H1 (cell line): ENCODE measurements at regions not wholly inside any gene's neighbourhood (a gene's known extent, or its start where the extent isn't known, plus 50 kb on each side); places are given as distances from the start of the nearest gene placed in this dataset.

ENCODE experiments used
- CTCF ChIA-PET: fragments of 300-600 bp; sonication (Branson Sonifier 250); formaldehyde crosslinking; loops from one replicate; lab custom pipeline; 2021; ENCODE audit not compliant: partially characterized antibody; lab: Charles Lee
- POLR2A ChIA-PET: fragments of 300-600 bp; sonication (Branson Sonifier 250); formaldehyde crosslinking; loops from one replicate; lab custom pipeline; 2021; ENCODE audit warnings: inconsistent platforms; ENCODE audit not compliant: partially characterized antibody; lab: Charles Lee
- DNase-seq, 2 experiments: peaks; one replicate each; pipeline versions ENCODE4 v3.0.0 to v3.0.0-alpha.2; 2010 to 2022; ENCODE audit warnings: low spot score in 2 of 2, low read depth in 1 of 2, mixed read lengths in 1 of 2
- FAIRE-seq: peaks from 2 replicates; lab custom pipeline; 2011; peaks lifted over from hg19 to GRCh38; lab: Jason Lieb, UNC
- H2AFZ ChIP-seq: 2 replicates; pipeline ENCODE4 v1.8.1; 2012; ENCODE audit warnings: low read length, inconsistent platforms
- H2AK5ac ChIP-seq: 2 replicates; pipeline ENCODE4 v1.6.1; 2013; ENCODE audit warnings: low read depth, low read length
- H2BK120ac ChIP-seq: replicated peaks from 2 replicates; pipeline ENCODE3; 2013; ENCODE audit warnings: low read depth, low read length, inconsistent platforms
- H2BK12ac ChIP-seq: 2 replicates; pipeline ENCODE4 v1.6.1; 2013; ENCODE audit warnings: low read depth, low read length
- H2BK15ac ChIP-seq: 2 replicates; pipeline ENCODE4 v1.6.1; 2013; ENCODE audit warnings: low read length
- H2BK20ac ChIP-seq: 2 replicates; pipeline ENCODE4 v1.6.1; 2013; ENCODE audit warnings: low read length
- H2BK5ac ChIP-seq: 2 replicates; pipeline ENCODE4 v1.6.1; 2013; ENCODE audit warnings: low read depth, low read length
- H3K14ac ChIP-seq: 2 replicates; pipeline ENCODE4 v1.6.1; 2013; ENCODE audit warnings: inconsistent platforms; ENCODE audit not compliant: insufficient read length
- H3K18ac ChIP-seq: 2 replicates; pipeline ENCODE4 v1.6.1; 2013; ENCODE audit warnings: low read length; ENCODE audit errors: extremely low read depth
- H3K23ac ChIP-seq: 2 replicates; pipeline ENCODE4 v1.6.1; 2013; ENCODE audit warnings: inconsistent platforms; ENCODE audit not compliant: insufficient read length
- H3K23me2 ChIP-seq: 2 replicates; pipeline ENCODE4 v1.6.1; 2013; ENCODE audit warnings: low read depth, low read length
- H3K27ac ChIP-seq: 2 replicates; pipeline ENCODE4 v1.6.1; 2011; ENCODE audit warnings: low read depth, low read length, inconsistent platforms
- H3K27me3 ChIP-seq, 4 experiments: replicated peaks in 1 of 4; 1 replicate in 1 of 4; 2 replicates in 3 of 4; pipeline versions ENCODE4 v1.6.1 to v1.8.1; 2011 to 2013; ENCODE audit warnings: low read length in 3 of 4, mild to moderate bottlenecking in 3 of 4, inconsistent platforms in 2 of 4, mixed read lengths in 2 of 4, moderate library complexity in 1 of 4; ENCODE audit not compliant: control insufficient read depth in 3 of 4, insufficient read depth in 3 of 4; ENCODE audit errors: extremely low read depth in 1 of 4
- H3K36me3 ChIP-seq, 4 experiments: 2 replicates each; pipeline versions ENCODE4 v1.6.1 to v1.8.1; 2011 to 2013; ENCODE audit warnings: mild to moderate bottlenecking in 4 of 4, low read length in 3 of 4, moderate library complexity in 2 of 4, control low read depth in 1 of 4, inconsistent platforms in 1 of 4; ENCODE audit not compliant: insufficient read depth in 4 of 4, control insufficient read depth in 2 of 4
- H3K4ac ChIP-seq: replicated peaks from 2 replicates; pipeline ENCODE3; 2013; ENCODE audit warnings: low read length, low read depth, mixed read lengths, inconsistent platforms; ENCODE audit not compliant: insufficient read length
- H3K4me1 ChIP-seq, 4 experiments: replicated peaks in 1 of 4; 1 replicate in 1 of 4; 2 replicates in 3 of 4; pipeline versions ENCODE4 v1.6.1 to v1.8.1; 2011 to 2013; ENCODE audit warnings: low read length in 3 of 4, inconsistent platforms in 2 of 4, mixed read lengths in 1 of 4; ENCODE audit not compliant: insufficient read depth in 4 of 4, control insufficient read depth in 3 of 4
- H3K4me2 ChIP-seq, 2 experiments: 2 replicates each; pipeline versions ENCODE4 v1.6.1 to v1.8.1; 2011 to 2013; ENCODE audit warnings: low read depth in 2 of 2, low read length in 2 of 2, control low read depth in 1 of 2, inconsistent platforms in 1 of 2, mild to moderate bottlenecking in 1 of 2; ENCODE audit not compliant: insufficient read depth in 1 of 2
- H3K4me3 ChIP-seq, 4 experiments: fragments of 200-600, 300-600 bp in 1 of 4; sonication (generic), shearing (Covaris generic), sonication (Bioruptor Twin) in 1 of 4; 2 replicates each; pipeline versions ENCODE4 v1.5.1 to v1.8.1; 2011 to 2016; ENCODE audit warnings: low read length in 4 of 4, low read depth in 3 of 4, control low read depth in 2 of 4, inconsistent platforms in 2 of 4, mild to moderate bottlenecking in 2 of 4, mixed read lengths in 1 of 4, moderate library complexity in 1 of 4; ENCODE audit not compliant: insufficient read depth in 2 of 4; ENCODE audit errors: extremely low read depth in 1 of 4
- H3K56ac ChIP-seq: replicated peaks from 2 replicates; pipeline ENCODE3; 2013; ENCODE audit warnings: low read depth, mild to moderate bottlenecking, mixed read lengths, low read length, inconsistent platforms; ENCODE audit not compliant: insufficient read length
- H3K79me1 ChIP-seq: 2 replicates; pipeline ENCODE4 v1.6.1; 2013; ENCODE audit warnings: low read depth, low read length, control low read depth
- H3K79me2 ChIP-seq, 2 experiments: 2 replicates each; pipeline versions ENCODE4 v1.6.1 to v1.8.1; 2012 to 2013; ENCODE audit warnings: low read length in 2 of 2, mild to moderate bottlenecking in 2 of 2, inconsistent platforms in 1 of 2; ENCODE audit not compliant: insufficient read depth in 2 of 2, control insufficient read depth in 1 of 2
- H3K9ac ChIP-seq, 4 experiments: replicated peaks in 1 of 4; 1 replicate in 1 of 4; 2 replicates in 3 of 4; pipeline versions ENCODE4 v1.6.1 to v1.8.1; 2011 to 2013; ENCODE audit warnings: low read depth in 3 of 4, low read length in 3 of 4, control low read depth in 2 of 4, mild to moderate bottlenecking in 2 of 4, moderate library complexity in 2 of 4, inconsistent platforms in 1 of 4; ENCODE audit errors: extremely low read depth in 1 of 4
- H3K9me3 ChIP-seq, 2 experiments: 2 replicates each; pipeline versions ENCODE4 v1.6.1 to v1.8.1; 2012 to 2013; ENCODE audit warnings: mild to moderate bottlenecking in 2 of 2, moderate library complexity in 2 of 2, control low read depth in 1 of 2, inconsistent platforms in 1 of 2, low read depth in 1 of 2, low read length in 1 of 2, mixed read lengths in 1 of 2; ENCODE audit not compliant: insufficient read depth in 2 of 2
- H4K20me1 ChIP-seq, 2 experiments: replicated peaks in 1 of 2; 2 replicates each; pipeline versions ENCODE3 to v1.8.1; 2011 to 2013; ENCODE audit warnings: inconsistent platforms in 2 of 2, low read length in 2 of 2, mild to moderate bottlenecking in 1 of 2; ENCODE audit not compliant: insufficient read depth in 2 of 2, control insufficient read depth in 1 of 2
- H4K5ac ChIP-seq: 2 replicates; pipeline ENCODE4 v1.6.1; 2013; ENCODE audit warnings: low read length, low read depth, mixed read lengths, inconsistent platforms; ENCODE audit not compliant: insufficient read length
- H4K8ac ChIP-seq: 2 replicates; pipeline ENCODE4 v1.8.0; 2013; ENCODE audit warnings: mild to moderate bottlenecking, moderate library complexity, low read length, inconsistent platforms; ENCODE audit not compliant: insufficient read depth; ENCODE audit errors: extremely low read depth
- H4K91ac ChIP-seq: replicated peaks from 2 replicates; pipeline ENCODE3; 2013; ENCODE audit warnings: low read length, mixed read lengths, inconsistent platforms; ENCODE audit not compliant: insufficient read length
- EP300 ChIP-seq, 2 experiments: IDR thresholded peaks; 1 replicate in 1 of 2; 2 replicates in 1 of 2; pipeline ENCODE4 v1.6.1; 2011 to 2012; ENCODE audit warnings: low read depth in 2 of 2, low read length in 2 of 2, mild to moderate bottlenecking in 2 of 2, borderline replicate concordance in 1 of 2, inconsistent platforms in 1 of 2, moderate library complexity in 1 of 2
- GTF2F1 ChIP-seq: IDR thresholded peaks from 2 replicates; pipeline ENCODE4 v1.6.1; 2012; ENCODE audit warnings: low read depth, low read length, improper control_type of control experiment, borderline replicate concordance
- KDM1A ChIP-seq: fragments of 200-600, 300-600 bp; sonication (generic); IDR thresholded peaks from 2 replicates; pipeline ENCODE4 v1.7.1; 2016; ENCODE audit warnings: mild to moderate bottlenecking, low read length, borderline replicate concordance
- NRF1 ChIP-seq: IDR thresholded peaks from 2 replicates; pipeline ENCODE4 v1.6.1; 2011; ENCODE audit warnings: mild to moderate bottlenecking, low read depth, low read length, improper control_type of control experiment
- POLR2A ChIP-seq, 2 experiments: IDR thresholded peaks; 1 replicate in 1 of 2; 2 replicates in 1 of 2; pipeline ENCODE4 v1.6.1; 2011; ENCODE audit warnings: low read depth in 2 of 2, low read length in 2 of 2, mild to moderate bottlenecking in 2 of 2; ENCODE audit errors: control extremely low read depth in 1 of 2
- RBBP5 ChIP-seq: IDR thresholded peaks from 2 replicates; pipeline ENCODE4 v1.7.1; 2012; ENCODE audit warnings: low read depth, mild to moderate bottlenecking, inconsistent platforms, low read length, moderate library complexity, borderline replicate concordance
- RXRA ChIP-seq: IDR thresholded peaks from 2 replicates; pipeline ENCODE4 v1.6.1; 2011; ENCODE audit warnings: low read depth, mild to moderate bottlenecking, low read length, moderate library complexity; ENCODE audit not compliant: insufficient read depth
- SIX5 ChIP-seq: IDR thresholded peaks from 2 replicates; pipeline ENCODE4 v1.6.1; 2011; ENCODE audit warnings: mild to moderate bottlenecking, low read depth, low read length
- SP4 ChIP-seq: IDR thresholded peaks from 2 replicates; pipeline ENCODE4 v1.6.1; 2012; ENCODE audit warnings: low read length, inconsistent platforms
- TAF1 ChIP-seq: IDR thresholded peaks from 2 replicates; pipeline ENCODE4 v1.6.1; 2011; ENCODE audit warnings: mild to moderate bottlenecking, low read depth, low read length
- USF2 ChIP-seq: IDR thresholded peaks from 2 replicates; pipeline ENCODE4 v1.6.1; 2011; ENCODE audit warnings: low read length, improper control_type of control experiment
- ZNF274 ChIP-seq: IDR thresholded peaks from 2 replicates; pipeline ENCODE4 v1.7.0; 2012; ENCODE audit warnings: low read length, borderline replicate concordance; ENCODE audit errors: extremely low read depth
- WGBS, 2 experiments: shearing (Covaris generic) in 1 of 2; methylation state at CpG; one replicate each; pipeline versions ENCODE4 v1.1.6 to v1.1.7; 2013 to 2015; ENCODE audit warnings: low lambda C conversion rate in 2 of 2, mixed read lengths in 2 of 2, inconsistent platforms in 1 of 2, low coverage in 1 of 2, missing lambda C conversion rate in 1 of 2; ENCODE audit not compliant: insufficient replicate concordance in 2 of 2, insufficient coverage in 1 of 2, insufficient read length in 1 of 2; ENCODE audit errors: extremely low coverage in 1 of 2, missing lambda C conversion rate in 1 of 2; 5-methylcytosine and 5-hydroxymethylcytosine counted together

GRCh38 chr2:184261818-184262217 is 336.5 kb upstream of the ZNF804A start:
- POLR2A ChIA-PET, result no interaction called here
- Histone ChIP-seq H4K91ac (no peak overlapping the region), H3K27me3 (no peaks in the 10 kb centered on the region), H2BK120ac (no peak overlapping the region), H2AFZ (no peak overlapping the region; the same call in 1 of the 2 replicates), H3K4ac (no peak overlapping the region), H3K79me2 (no peaks in the 10 kb centered on the region), H3K23me2 (no peaks in the 10 kb centered on the region), H3K79me1 (no peaks in the 10 kb centered on the region), H2BK20ac (no peak overlapping the region), H3K27ac (no peak overlapping the region), H3K9ac (no peak overlapping the region), H3K56ac (no peak overlapping the region), H2BK12ac (no peak overlapping the region), H3K14ac (no peak overlapping the region), H3K23ac (no peak overlapping the region), H3K4me3 (no peak overlapping the region), H3K18ac (no peak overlapping the region), H3K4me2 (no peak overlapping the region), H4K5ac (no peak overlapping the region), H4K8ac (no peak overlapping the region), H2BK15ac (no peak overlapping the region), H3K4me1 (no peaks in the 10 kb centered on the region), H4K20me1 (no peaks in the 10 kb centered on the region), H3K36me3 (no peaks in the 10 kb centered on the region), H2AK5ac (no peak overlapping the region), H2BK5ac (no peak overlapping the region), H3K9me3 (no peaks in the 10 kb centered on the region)
- FAIRE-seq, result no peak
- CTCF ChIA-PET, result interaction anchor here (0.6 kb wide), 1 partner anchor 158 kb away, joined by 3 read pairs; no protein-coding TSS in a partner anchor
- WGBS, 2 experiments, result 91% methylated on average over 3 of the region's 3 CpGs; no CpG with 5 or more reads in 1 of the 2 experiments
- DNase-seq, result no peak
- TF ChIP-seq EP300 (IDR thresholded peaks at IDR 0.05; ENCODE audit: borderline replicate concordance in 1 of 2, low read depth in 2 of 2, low read length in 2 of 2), result no peak
- TF ChIP-seq TAF1, result no peak
- no peak for TF ChIP-seq SP4
- TF ChIP-seq RBBP5, result no peak
- TF ChIP-seq SIX5, result no peak
- TF ChIP-seq GTF2F1, result no peak
- no peak for TF ChIP-seq NRF1
- no peak for TF ChIP-seq RXRA
- no peak for TF ChIP-seq ZNF274
- TF ChIP-seq POLR2A (IDR thresholded peaks at IDR 0.05; ENCODE audit: control extremely low read depth in 1 of 2, low read depth in 2 of 2, low read length in 2 of 2), result no peak
- no peak for TF ChIP-seq USF2
- no peak for TF ChIP-seq KDM1A
